IMR-90 (cell line): ENCODE measurements at regions not wholly inside any gene's neighbourhood (a gene's known extent, or its start where the extent isn't known, plus 50 kb on each side); places are given as distances from the start of the nearest gene placed in this dataset.

Experiments used
- ATAC-seq: fragments of 200-7000 bp; cut with Tn5 transposase; 2 replicates; pipeline ENCODE4 v1.9.1; 2020; ENCODE audit warnings: low read depth, mild to moderate bottlenecking, moderate library complexity
- BruUV-seq: library from RNA; stranded (reverse); fragments of 400-500 nt; replicated peaks from 2 replicates; lab custom pipeline; 2021; lab: Mats Ljungman, UMichigan
- CTCF ChIA-PET: fragments of 300-600 bp; formaldehyde crosslinking; extraction: SDS; loops from one replicate; lab custom pipeline; 2021; ENCODE audit warnings: antibody characterized with exemption; lab: Yijun Ruan, JAX
- POLR2A ChIA-PET: fragments of 300-600 bp; sonication (Branson Sonifier 250); formaldehyde crosslinking; loops from one replicate; lab custom pipeline; 2022; ENCODE audit warnings: antibody characterized with exemption; ENCODE audit not compliant: unreplicated experiment; lab: Charles Lee
- DNase-seq: peaks from one replicate; pipeline ENCODE4 v3.0.0; 2013
- H2AFZ ChIP-seq: replicated peaks from 2 replicates; pipeline ENCODE3; 2013; ENCODE audit warnings: low read length, mild to moderate bottlenecking; ENCODE audit not compliant: poor library complexity
- H2AK5ac ChIP-seq: 2 replicates; pipeline ENCODE4 v1.6.1; 2013; ENCODE audit warnings: low read depth, low read length, inconsistent platforms
- H2AK9ac ChIP-seq: replicated peaks from 2 replicates; pipeline ENCODE3; 2013; ENCODE audit warnings: mild to moderate bottlenecking, low read depth, low read length, moderate library complexity; ENCODE audit not compliant: poor library complexity
- H2BK120ac ChIP-seq: 2 replicates; pipeline ENCODE4 v1.6.1; 2013; ENCODE audit warnings: low read depth, low read length, inconsistent platforms
- H2BK15ac ChIP-seq: 3 replicates; pipeline ENCODE4 v1.6.1; 2013; ENCODE audit warnings: low read depth, low read length, inconsistent platforms
- H2BK20ac ChIP-seq: 2 replicates; pipeline ENCODE4 v1.6.1; 2013; ENCODE audit warnings: low read depth, mild to moderate bottlenecking, inconsistent platforms, low read length, moderate library complexity
- H2BK5ac ChIP-seq: 2 replicates; pipeline ENCODE4 v1.6.1; 2013; ENCODE audit warnings: mild to moderate bottlenecking, low read depth, low read length, inconsistent platforms; ENCODE audit not compliant: poor library complexity, severe bottlenecking
- H3K14ac ChIP-seq: replicated peaks from 2 replicates; pipeline ENCODE4 v1.6.1; 2013; ENCODE audit warnings: low read depth, low read length, inconsistent platforms
- H3K18ac ChIP-seq: 2 replicates; pipeline ENCODE4 v1.6.1; 2013; ENCODE audit warnings: low read depth, low read length, control low read depth
- H3K23ac ChIP-seq: 2 replicates; pipeline ENCODE4 v1.6.1; 2013; ENCODE audit warnings: low read depth, low read length, inconsistent platforms
- H3K27ac ChIP-seq: 2 replicates; pipeline ENCODE4 v1.5.1; 2013; ENCODE audit warnings: mild to moderate bottlenecking, control low read depth, low read length; ENCODE audit not compliant: insufficient read depth
- H3K27me3 ChIP-seq: 2 replicates; pipeline ENCODE4 v1.6.1; 2013; ENCODE audit warnings: low read length; ENCODE audit not compliant: control insufficient read depth, insufficient read depth
- H3K36me3 ChIP-seq: 2 replicates; pipeline ENCODE4 v1.6.1; 2013; ENCODE audit warnings: low read length, mixed read lengths; ENCODE audit not compliant: control insufficient read depth, insufficient read depth
- H3K4ac ChIP-seq: 2 replicates; pipeline ENCODE4 v1.6.1; 2013; ENCODE audit warnings: low read depth, low read length, inconsistent platforms
- H3K4me1 ChIP-seq: 2 replicates; pipeline ENCODE4 v1.6.1; 2013; ENCODE audit warnings: low read length, mixed read lengths; ENCODE audit not compliant: control insufficient read depth, insufficient read depth
- H3K4me2 ChIP-seq: 2 replicates; pipeline ENCODE4 v1.6.1; 2013; ENCODE audit warnings: low read depth, mild to moderate bottlenecking, control low read depth, low read length, moderate library complexity
- H3K4me3 ChIP-seq: 2 replicates; pipeline ENCODE4 v1.5.1; 2013; ENCODE audit warnings: low read depth, mild to moderate bottlenecking, control low read depth, low read length, moderate library complexity; ENCODE audit not compliant: insufficient read depth
- H3K56ac ChIP-seq: 2 replicates; pipeline ENCODE4 v1.6.1; 2013; ENCODE audit warnings: low read length, inconsistent platforms; ENCODE audit not compliant: insufficient read depth; ENCODE audit errors: extremely low read depth
- H3K79me1 ChIP-seq, 2 experiments: 2 replicates each; pipeline ENCODE4 v1.6.1; 2013; ENCODE audit warnings: low read length in 2 of 2, inconsistent platforms in 1 of 2, low read depth in 1 of 2
- H3K9ac ChIP-seq: 2 replicates; pipeline ENCODE4 v1.6.1; 2013; ENCODE audit warnings: low read depth, low read length, control low read depth
- H3K9me1 ChIP-seq: 2 replicates; pipeline ENCODE4 v1.6.1; 2013; ENCODE audit warnings: low read length, inconsistent platforms; ENCODE audit not compliant: insufficient read depth
- H3K9me3 ChIP-seq: 2 replicates; pipeline ENCODE4 v1.6.1; 2013; ENCODE audit warnings: low read length; ENCODE audit not compliant: control insufficient read depth, insufficient read depth
- H4K20me1 ChIP-seq: 2 replicates; pipeline ENCODE4 v1.6.1; 2013; ENCODE audit warnings: low read length, inconsistent platforms; ENCODE audit not compliant: insufficient read depth
- H4K5ac ChIP-seq: 2 replicates; pipeline ENCODE4 v1.6.1; 2013; ENCODE audit warnings: mild to moderate bottlenecking, low read depth, low read length, control low read depth
- H4K8ac ChIP-seq, 2 experiments: 2 replicates each; pipeline ENCODE4 v1.6.1; 2013; ENCODE audit warnings: low read depth in 2 of 2, low read length in 2 of 2, control low read depth in 1 of 2, inconsistent platforms in 1 of 2
- H4K91ac ChIP-seq: 2 replicates; pipeline ENCODE4 v1.6.1; 2013; ENCODE audit warnings: low read depth, low read length, inconsistent platforms; ENCODE audit not compliant: insufficient read depth
- CEBPB ChIP-seq: IDR thresholded peaks from 2 replicates; pipeline ENCODE4 v1.6.1; 2012; ENCODE audit warnings: low read depth, low read length, improper control_type of control experiment
- FOS ChIP-seq: fragments of 150-350 bp; IDR thresholded peaks from 2 replicates; pipeline ENCODE4 v1.6.1; 2016; ENCODE audit warnings: low read depth, low read length
- POLR2A ChIP-seq: IDR thresholded peaks from 2 replicates; pipeline ENCODE4 v1.6.1; 2012; ENCODE audit warnings: mild to moderate bottlenecking, low read depth, low read length
- RAD21 ChIP-seq: IDR thresholded peaks from 2 replicates; pipeline ENCODE4 v1.6.1; 2012; ENCODE audit warnings: low read length, improper control_type of control experiment
- dilution Hi-C: fragments of 300-500 bp; cut with HindIII; formaldehyde crosslinking; loops from one replicate; pipeline ENCODE4 v1.14.3; 2018; ENCODE audit warnings: low sequenced_read_pairs; ENCODE audit not compliant: unreplicated experiment
- in situ Hi-C: fragments of 300-500 bp; cut with MboI; formaldehyde crosslinking; loops from 3 replicates; pipeline ENCODE4 v1.14.3; 2019; ENCODE audit warnings: low sequenced_read_pairs, inconsistent platforms, mixed read lengths
- intact Hi-C: fragments of 100-400 bp; cut with micrococcal nuclease; formaldehyde crosslinking; loops from 2 replicates; pipeline ENCODE4 v1.10.0; 2022
- TF ChIP-seq, protein P1 (sequence below): fragments of 150-350 bp; IDR thresholded peaks from 2 replicates; pipeline ENCODE4 v1.6.1; 2017; ENCODE audit warnings: mild to moderate bottlenecking, antibody characterized with exemption, low read length, low read depth

DNA sequence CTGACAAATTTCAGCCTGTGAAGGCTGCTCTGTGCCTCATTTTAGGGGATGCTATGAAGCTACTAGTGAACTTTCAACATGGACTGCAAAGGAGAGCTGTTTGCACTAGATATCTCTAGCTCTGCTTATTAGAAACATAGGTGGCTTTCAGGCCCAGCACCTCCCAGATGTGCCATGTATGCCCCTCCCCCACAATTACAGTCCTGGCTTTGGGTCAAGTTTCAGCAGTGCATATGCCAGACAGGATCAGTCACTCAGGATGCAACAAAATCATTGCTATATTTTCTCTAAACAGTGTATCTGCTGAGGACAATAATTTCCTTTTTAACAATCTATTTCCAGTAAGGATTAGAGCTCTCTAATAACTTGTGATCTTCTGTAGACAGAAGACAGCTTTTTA lies 178.8 kb upstream of the STAC start:
- no peak overlapping the region for H2BK5ac ChIP-seq
- intact Hi-C loops: no loop called here
- no peak overlapping the region for H2BK120ac ChIP-seq
- ChIA-PET CTCF (no interaction called here), POLR2A (no interaction called here)
- no peak overlapping the region for H2AK5ac ChIP-seq
- TF ChIP-seq CEBPB: no peak
- TF ChIP-seq RAD21: no peak
- no peak for TF ChIP-seq POLR2A
- no peak for TF ChIP-seq FOS
- TF ChIP-seq, protein P1, sequence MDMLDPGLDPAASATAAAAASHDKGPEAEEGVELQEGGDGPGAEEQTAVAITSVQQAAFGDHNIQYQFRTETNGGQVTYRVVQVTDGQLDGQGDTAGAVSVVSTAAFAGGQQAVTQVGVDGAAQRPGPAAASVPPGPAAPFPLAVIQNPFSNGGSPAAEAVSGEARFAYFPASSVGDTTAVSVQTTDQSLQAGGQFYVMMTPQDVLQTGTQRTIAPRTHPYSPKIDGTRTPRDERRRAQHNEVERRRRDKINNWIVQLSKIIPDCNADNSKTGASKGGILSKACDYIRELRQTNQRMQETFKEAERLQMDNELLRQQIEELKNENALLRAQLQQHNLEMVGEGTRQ: no peak
- no peak overlapping the region for H3K4ac ChIP-seq
- no peak overlapping the region for H3K56ac ChIP-seq
- no peak for DNase-seq
- ATAC-seq: no peak
- no peak overlapping the region for H3K14ac ChIP-seq
- in situ Hi-C loops: no loop called here
- no peak overlapping the region for H2BK20ac ChIP-seq
- H4K8ac ChIP-seq: no peak overlapping the region
- H3K9me3 ChIP-seq: peaks cover 4% of the 10 kb centered on the region
- H3K4me1 ChIP-seq: no peaks in the 10 kb centered on the region
- H3K18ac ChIP-seq: no peak overlapping the region
- BruUV-seq: no TSS peak
- H2AFZ ChIP-seq: no peak overlapping the region
- no peak overlapping the region for H2AK9ac ChIP-seq
- H2BK15ac ChIP-seq: no peak overlapping the region
- no peak overlapping the region for H3K27ac ChIP-seq
- H3K36me3 ChIP-seq: no peaks in the 10 kb centered on the region
- H4K91ac ChIP-seq: no peak overlapping the region
- no peak overlapping the region for H4K5ac ChIP-seq
- no peak overlapping the region for H3K4me3 ChIP-seq
- H3K23ac ChIP-seq: no peak overlapping the region
- no peak overlapping the region for H3K9ac ChIP-seq
- H3K9me1 ChIP-seq: no peaks in the 10 kb centered on the region
- dilution Hi-C loops: no loop called here
- no peaks in the 10 kb centered on the region for H3K79me1 ChIP-seq
- H3K27me3 ChIP-seq: no peaks in the 10 kb centered on the region
- H4K20me1 ChIP-seq: no peaks in the 10 kb centered on the region
- no peak overlapping the region for H3K4me2 ChIP-seq
